Activated T-cell treated with anti-CD3 and anti-CD28 coated beads, Interleukin-2, amount 50 U/mL, for 4 hours (primary cell): ENCODE measurements at regions not wholly inside any gene's neighbourhood (a gene's known extent, or its start where the extent isn't known, plus 50 kb on each side); places are given as distances from the start of the nearest gene placed in this dataset.

Experiments
- ATAC-seq, 2 donors: fragments of 200-7000 bp; cut with Tn5 transposase; one replicate each; pipeline ENCODE4 v1.10.0; 2021
- DNase-seq: peaks from one replicate; pipeline ENCODE4 v3.0.0-alpha.2; 2020
- H3K27me3 Mint-ChIP-seq: one replicate; pipeline ENCODE4 v1.8.0; 2021; ENCODE audit warnings: low read depth, mixed read lengths
- H3K36me3 Mint-ChIP-seq: one replicate; pipeline ENCODE4 v1.8.0; 2022; ENCODE audit warnings: mixed read lengths; ENCODE audit not compliant: insufficient read depth
- H3K4me1 Mint-ChIP-seq: one replicate; pipeline ENCODE4 v1.8.0; 2021; ENCODE audit warnings: low read depth, mixed read lengths
- H3K4me3 Mint-ChIP-seq: one replicate; pipeline ENCODE4 v1.8.0; 2021; ENCODE audit warnings: mild to moderate bottlenecking, moderate library complexity, mixed read lengths
- H3K9me3 Mint-ChIP-seq: one replicate; pipeline ENCODE4 v1.8.0; 2021; ENCODE audit warnings: mixed read lengths

- Mint-ChIP-seq H3K4me1 (peaks cover 3% of the 10 kb centered on the region), H3K27me3 (no peaks in the 10 kb centered on the region), H3K4me3 (no peak overlapping the region), H3K9me3 (no peaks in the 10 kb centered on the region), H3K36me3 (no peaks in the 10 kb centered on the region)
- ATAC-seq = no peak
- no peak for DNase-seq
Observed at GRCh38 chr7:47724335-47724982, 142.5 kb upstream of the TNS3 start.

GRCh38 chr7:47722126-47722525, 140.2 kb upstream of the TNS3 start:
- ATAC-seq = no peak
- no peak for DNase-seq
- Mint-ChIP-seq H3K36me3 (no peaks in the 10 kb centered on the region), H3K4me3 (no peak overlapping the region), H3K4me1 (peaks cover 3% of the 10 kb centered on the region), H3K27me3 (no peaks in the 10 kb centered on the region), H3K9me3 (no peaks in the 10 kb centered on the region)

GRCh38 chr7:47721670-47722069, 139.8 kb upstream of the TNS3 start:
- H3K36me3 Mint-ChIP-seq = no peaks in the 10 kb centered on the region
- DNase-seq (no peak), ATAC-seq (no peak)
- no peak overlapping the region for H3K4me3 Mint-ChIP-seq
- H3K9me3 Mint-ChIP-seq = no peaks in the 10 kb centered on the region
- H3K4me1 Mint-ChIP-seq = peaks cover 3% of the 10 kb centered on the region
- no peaks in the 10 kb centered on the region for H3K27me3 Mint-ChIP-seq

GRCh38 chr7:47720907-47721244, 139.0 kb upstream of the TNS3 start:
- Mint-ChIP-seq H3K36me3 (no peaks in the 10 kb centered on the region), H3K4me1 (peaks cover 3% of the 10 kb centered on the region), H3K9me3 (no peaks in the 10 kb centered on the region), H3K4me3 (no peak overlapping the region), H3K27me3 (no peaks in the 10 kb centered on the region)
- no peak for ATAC-seq
- no peak for DNase-seq

GRCh38 chr7:47720141-47720906, 138.4 kb upstream of the TNS3 start:
- H3K27me3 Mint-ChIP-seq = no peaks in the 10 kb centered on the region

DNA sequence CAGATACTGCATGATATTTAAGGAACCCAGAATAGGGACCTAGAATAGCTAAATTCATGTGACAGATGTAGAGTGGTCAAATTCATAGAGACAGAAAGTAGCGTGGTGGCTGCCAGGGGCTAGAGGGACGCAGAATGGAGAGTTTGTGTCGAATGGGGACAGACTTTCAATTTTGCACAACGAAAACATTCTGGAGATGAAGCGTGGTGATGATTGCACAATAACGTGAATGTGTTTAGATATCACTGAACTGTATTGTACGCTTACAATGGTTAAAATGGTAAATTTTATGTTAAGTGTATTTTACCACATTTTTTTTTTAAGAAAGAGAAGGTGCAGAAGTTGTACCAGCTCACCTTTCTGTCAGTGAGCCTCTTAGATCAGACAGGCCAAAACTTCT, 137.8 kb upstream of the TNS3 start:
- Mint-ChIP-seq H3K4me3 (no peak overlapping the region), H3K4me1 (peaks cover 3% of the 10 kb centered on the region), H3K36me3 (no peaks in the 10 kb centered on the region), H3K9me3 (no peaks in the 10 kb centered on the region), H3K27me3 (no peaks in the 10 kb centered on the region)
- DNase-seq (no peak), ATAC-seq (no peak)

More at GRCh38 chr7:47720141-47720906, 138.4 kb upstream of the TNS3 start:
- ATAC-seq (no peak), DNase-seq (no peak)
- Mint-ChIP-seq H3K4me3 (no peak overlapping the region), H3K36me3 (no peaks in the 10 kb centered on the region), H3K4me1 (peaks cover 3% of the 10 kb centered on the region), H3K9me3 (no peaks in the 10 kb centered on the region)

DNA sequence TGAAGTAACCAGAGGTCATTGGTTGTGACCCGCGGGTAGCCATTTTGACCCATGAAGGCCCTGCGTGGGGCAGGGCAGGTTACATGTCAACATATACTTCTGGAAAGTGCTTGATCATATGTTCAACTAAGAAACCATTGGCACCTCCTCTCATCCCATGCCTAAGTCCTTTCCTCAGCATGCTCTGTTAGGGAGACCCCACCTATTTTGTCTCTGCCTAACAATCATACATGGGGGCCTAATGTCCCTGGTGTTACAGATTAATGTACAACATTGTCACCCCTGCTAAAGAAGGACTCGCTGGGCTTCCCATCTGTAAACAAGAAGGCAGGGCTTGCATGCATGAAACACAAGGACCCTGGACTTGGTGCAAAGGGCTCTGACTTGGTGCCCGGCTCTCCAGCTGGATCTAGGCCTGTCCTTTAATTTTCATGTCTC, 133.7 kb upstream of the TNS3 start:
- ATAC-seq (no peak), DNase-seq (no peak)
- Mint-ChIP-seq H3K4me1 (peaks cover 2% of the 10 kb centered on the region), H3K9me3 (no peaks in the 10 kb centered on the region), H3K27me3 (no peaks in the 10 kb centered on the region), H3K4me3 (no peak overlapping the region), H3K36me3 (no peaks in the 10 kb centered on the region)

DNA sequence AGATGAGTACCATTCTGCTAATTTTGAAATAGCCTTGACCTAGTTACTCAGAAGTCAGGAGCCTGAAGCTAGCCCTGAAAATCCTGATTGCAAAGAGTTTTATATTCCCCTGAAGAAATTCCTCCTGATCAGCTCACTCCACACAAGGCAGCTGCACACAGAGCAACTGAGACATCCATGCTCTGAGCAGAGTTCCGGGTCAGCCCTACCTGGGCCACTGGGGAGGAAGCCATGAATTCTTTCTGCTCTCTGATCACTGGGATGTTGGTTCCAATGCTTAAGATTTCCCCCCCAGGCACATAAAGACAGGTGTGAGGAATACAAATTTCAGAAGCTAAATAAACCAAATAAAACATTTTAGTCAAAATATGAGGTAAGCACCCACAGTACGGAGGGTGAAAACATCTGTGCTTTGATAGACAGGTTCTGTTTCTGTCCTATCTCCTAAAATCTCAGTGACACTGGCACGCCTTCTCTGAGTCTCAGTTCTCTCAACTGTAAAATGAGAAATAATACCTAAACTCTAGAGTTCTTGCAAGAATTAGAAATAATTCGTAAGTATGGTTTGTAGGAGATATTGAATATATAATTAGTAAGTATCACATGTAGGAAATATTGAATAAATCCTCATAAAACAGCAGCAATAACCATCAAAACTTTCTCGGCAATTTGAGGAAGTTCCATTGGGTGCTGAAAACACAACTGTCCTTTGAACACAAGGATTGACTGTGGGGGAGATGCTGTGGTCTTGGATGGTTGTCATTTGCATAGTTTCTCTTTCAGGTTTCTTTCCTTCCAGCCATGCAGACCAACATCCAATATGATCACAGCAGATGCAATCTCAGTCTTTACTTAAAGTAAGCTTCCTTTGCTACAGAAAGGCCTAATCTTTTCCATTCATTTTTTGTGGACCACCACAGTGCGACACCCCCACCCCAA, 133.0 kb upstream of the TNS3 start:
- no peak for DNase-seq
- no peaks in the 10 kb centered on the region for H3K9me3 Mint-ChIP-seq
- no peaks in the 10 kb centered on the region for H3K27me3 Mint-ChIP-seq
- no peak overlapping the region for H3K4me3 Mint-ChIP-seq
- no peaks in the 10 kb centered on the region for H3K36me3 Mint-ChIP-seq
- no peaks in the 10 kb centered on the region for H3K4me1 Mint-ChIP-seq
- no peak for ATAC-seq

- Mint-ChIP-seq H3K36me3 (no peaks in the 10 kb centered on the region), H3K4me3 (no peak overlapping the region), H3K9me3 (no peaks in the 10 kb centered on the region), H3K4me1 (no peaks in the 10 kb centered on the region), H3K27me3 (no peaks in the 10 kb centered on the region)
- no peak for DNase-seq
- ATAC-seq = no peak
Observed at GRCh38 chr7:47713595-47713994, 131.7 kb upstream of the TNS3 start.

DNA sequence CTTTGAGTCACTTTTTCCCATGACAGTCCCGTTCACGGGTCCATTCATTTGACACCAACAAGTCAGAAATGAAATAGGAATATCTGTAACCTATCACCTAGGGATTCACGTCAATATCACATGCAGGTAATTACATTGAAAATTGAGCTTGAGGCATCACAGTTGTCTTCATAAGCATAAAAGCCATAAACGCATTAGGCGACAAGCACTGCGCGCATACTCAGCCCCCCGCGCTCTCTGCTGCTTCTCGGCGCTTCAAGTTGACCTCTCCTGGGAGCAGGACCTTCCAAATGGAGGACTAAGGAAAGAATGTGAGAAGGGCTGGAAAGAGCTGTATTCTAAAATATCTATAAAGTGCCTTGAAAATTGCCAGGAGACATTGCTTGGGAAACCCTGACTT, 130.5 kb upstream of the TNS3 start:
- ATAC-seq = no peak
- no peaks in the 10 kb centered on the region for H3K36me3 Mint-ChIP-seq
- H3K9me3 Mint-ChIP-seq = no peaks in the 10 kb centered on the region
- DNase-seq = no peak
- H3K27me3 Mint-ChIP-seq = no peaks in the 10 kb centered on the region
- no peak overlapping the region for H3K4me3 Mint-ChIP-seq
- no peaks in the 10 kb centered on the region for H3K4me1 Mint-ChIP-seq

GRCh38 chr7:47711776-47712175, 129.9 kb upstream of the TNS3 start:
- Mint-ChIP-seq H3K27me3 (no peaks in the 10 kb centered on the region), H3K36me3 (no peaks in the 10 kb centered on the region), H3K4me1 (no peaks in the 10 kb centered on the region), H3K9me3 (no peaks in the 10 kb centered on the region), H3K4me3 (no peak overlapping the region)
- ATAC-seq (no peak), DNase-seq (no peak)

GRCh38 chr7:47710201-47710935, 128.5 kb upstream of the TNS3 start:
- Mint-ChIP-seq H3K36me3 (no peaks in the 10 kb centered on the region), H3K27me3 (no peaks in the 10 kb centered on the region), H3K9me3 (no peaks in the 10 kb centered on the region), H3K4me1 (no peaks in the 10 kb centered on the region), H3K4me3 (no peak overlapping the region)
- ATAC-seq (no peak), DNase-seq (no peak)

DNA sequence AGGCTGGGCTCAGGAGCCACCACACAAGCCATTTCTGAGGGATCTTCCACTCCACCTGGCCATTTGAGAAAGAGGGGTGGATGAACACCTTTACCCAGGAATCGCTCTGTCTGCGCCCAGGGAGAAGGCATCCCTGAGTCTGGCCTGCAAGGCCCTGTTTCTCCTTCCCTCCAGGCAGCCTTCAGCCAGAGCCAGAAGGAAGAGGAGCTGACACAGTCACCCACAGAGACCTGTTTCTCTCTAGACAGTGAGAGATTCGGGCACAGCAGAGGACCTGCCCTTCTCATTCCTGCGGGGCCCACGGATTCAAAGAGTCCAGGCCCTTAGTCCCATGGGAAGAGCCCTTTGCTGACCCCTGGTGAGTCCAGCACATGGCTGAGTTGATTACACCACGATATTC, 127.5 kb upstream of the TNS3 start:
- no peaks in the 10 kb centered on the region for H3K36me3 Mint-ChIP-seq
- H3K4me3 Mint-ChIP-seq = no peak overlapping the region
- ATAC-seq (no peak), DNase-seq (no peak)
- H3K4me1 Mint-ChIP-seq = no peaks in the 10 kb centered on the region
- no peaks in the 10 kb centered on the region for H3K9me3 Mint-ChIP-seq
- H3K27me3 Mint-ChIP-seq = no peaks in the 10 kb centered on the region

GRCh38 chr7:47709051-47709450, 127.1 kb upstream of the TNS3 start:
- DNase-seq (no peak), ATAC-seq (no peak)
- Mint-ChIP-seq H3K36me3 (no peaks in the 10 kb centered on the region), H3K4me3 (no peak overlapping the region), H3K27me3 (no peaks in the 10 kb centered on the region), H3K4me1 (no peaks in the 10 kb centered on the region), H3K9me3 (no peaks in the 10 kb centered on the region)
